DMS153 (cell line): ENCODE measurements at regions not wholly inside any gene's neighbourhood (a gene's known extent, or its start where the extent isn't known, plus 50 kb on each side); places are given as distances from the start of the nearest gene placed in this dataset.

Experiments used
- DNase-seq: peaks from one replicate; lab custom pipeline; 2025; lab: John Stamatoyannopoulos, UW

DNA sequence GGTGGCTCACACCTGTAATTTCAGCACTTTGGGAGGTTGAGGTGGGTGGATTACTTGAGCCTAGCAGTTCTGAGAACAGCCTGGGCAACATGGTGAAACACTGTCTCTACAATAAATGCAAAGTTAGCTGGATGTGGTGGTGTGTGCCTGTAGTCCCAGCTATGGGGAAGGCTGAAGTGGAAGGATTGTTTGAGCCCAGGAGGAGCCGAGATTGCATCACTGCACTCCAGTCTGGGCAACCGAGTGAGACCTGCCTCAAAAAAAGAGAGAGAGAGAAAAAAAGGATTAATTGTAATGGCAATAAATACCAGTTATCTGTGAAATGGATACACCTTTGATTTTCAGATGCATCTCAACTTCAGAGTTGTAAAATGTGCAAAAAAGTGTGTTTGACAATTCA is 58.8 kb downstream of the SPRY1 start:
- DNase-seq: no peak

GRCh38 chr4:123462007-123462406 is 65.4 kb downstream of the SPRY1 start:
- DNase-seq: no peak

GRCh38 chr4:123463869-123464268 is 67.3 kb downstream of the SPRY1 start:
- no peak for DNase-seq

DNA sequence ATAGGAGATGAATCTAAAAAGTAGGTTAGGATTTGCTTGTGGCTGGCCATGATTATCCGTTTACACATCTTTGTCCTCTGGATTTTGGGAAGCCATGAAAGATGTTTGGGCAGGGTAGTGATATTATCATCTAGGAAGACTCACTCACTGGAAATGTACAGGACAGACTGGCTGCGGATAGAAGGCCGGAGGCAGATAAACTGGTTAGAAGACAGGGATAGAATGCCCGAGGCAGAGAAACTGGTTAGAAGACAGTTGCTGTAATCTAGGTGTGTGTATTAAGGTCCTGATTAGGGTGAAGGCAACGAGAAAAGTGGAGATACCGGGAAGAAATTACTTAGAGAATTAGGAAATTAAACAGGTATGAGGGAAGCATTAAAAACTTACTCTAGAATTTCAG is 68.8 kb downstream of the SPRY1 start:
- DNase-seq: no peak

- no peak for DNase-seq
Measured at GRCh38 chr4:123466080-123466785, 69.6 kb downstream of the SPRY1 start.

GRCh38 chr4:123468479-123469031 is 72.0 kb downstream of the SPRY1 start:
- DNase-seq: no peak

- no peak for DNase-seq
Measured at GRCh38 chr4:123469245-123469644, 72.7 kb downstream of the SPRY1 start.

DNA sequence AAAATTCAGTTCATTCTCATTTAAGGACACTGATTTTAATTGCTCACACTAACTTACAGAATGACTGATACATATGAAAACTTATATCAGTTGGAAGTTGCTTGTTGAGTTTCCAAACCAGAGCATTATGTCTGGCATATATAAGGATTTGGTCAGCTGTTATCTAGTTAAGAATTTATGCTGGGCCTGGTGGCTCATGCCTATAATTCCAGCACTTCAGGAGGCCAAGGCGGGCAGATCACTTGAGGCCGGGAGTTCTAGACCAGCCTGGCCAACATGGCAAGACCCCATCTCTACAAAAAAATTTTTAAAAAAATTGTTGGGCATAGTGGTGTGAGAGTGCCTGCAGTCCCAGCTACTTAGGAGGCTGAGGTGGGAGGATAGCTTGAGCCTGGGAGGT is 73.1 kb downstream of the SPRY1 start:
- no peak for DNase-seq

- no peak for DNase-seq
Measured at GRCh38 chr4:123470640-123471039, 74.0 kb downstream of the SPRY1 start.

- DNase-seq: no peak
Measured at GRCh38 chr4:123471655-123472369, 75.2 kb downstream of the SPRY1 start.

DNA sequence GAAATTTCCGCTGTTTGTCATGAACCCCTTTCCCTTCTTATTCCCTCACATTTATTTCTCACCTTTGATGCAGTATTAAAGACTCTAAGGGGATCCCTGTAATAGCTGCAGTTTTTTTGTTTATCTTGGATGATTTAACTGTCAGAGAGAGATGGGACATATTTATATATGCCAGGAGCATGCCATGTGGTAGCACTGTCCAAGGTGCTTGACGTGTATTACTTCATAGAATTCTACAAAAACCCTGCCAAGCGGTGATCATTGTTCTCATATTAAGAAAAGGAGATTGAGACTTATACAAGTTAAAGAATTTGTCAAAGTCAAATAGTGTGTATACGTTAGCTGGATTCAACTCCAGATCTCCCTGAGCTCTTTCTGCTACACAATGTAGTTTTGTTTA is 78.2 kb downstream of the SPRY1 start:
- DNase-seq: no peak

- DNase-seq: no peak
Measured at GRCh38 chr4:123476089-123476488, 79.5 kb downstream of the SPRY1 start.

GRCh38 chr4:123477711-123478209 is 81.2 kb downstream of the SPRY1 start:
- no peak for DNase-seq

DNA sequence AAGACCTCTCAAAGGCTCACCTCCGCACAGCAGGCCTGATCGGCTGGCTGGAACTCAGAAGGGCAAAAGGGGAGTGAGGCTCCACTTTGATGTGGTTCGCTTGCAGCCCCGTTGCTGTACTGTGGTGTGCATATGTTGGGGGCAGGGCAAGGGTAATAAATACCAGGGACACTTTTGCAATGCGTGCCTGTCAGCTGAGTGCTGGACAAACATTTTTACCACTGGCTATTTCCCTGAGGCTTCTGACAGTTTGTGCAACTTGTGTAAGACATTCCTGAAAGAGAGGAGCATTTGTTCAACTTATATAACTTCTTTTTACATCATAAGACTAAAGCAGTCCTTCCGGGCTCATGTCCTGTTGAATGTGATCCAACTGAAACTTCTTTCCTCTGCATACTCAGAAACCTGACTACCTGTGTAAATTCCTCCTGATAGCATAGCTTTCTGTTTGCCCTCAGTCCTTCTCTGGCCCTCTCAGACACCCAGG is 82.3 kb downstream of the SPRY1 start:
- DNase-seq: no peak

DNA sequence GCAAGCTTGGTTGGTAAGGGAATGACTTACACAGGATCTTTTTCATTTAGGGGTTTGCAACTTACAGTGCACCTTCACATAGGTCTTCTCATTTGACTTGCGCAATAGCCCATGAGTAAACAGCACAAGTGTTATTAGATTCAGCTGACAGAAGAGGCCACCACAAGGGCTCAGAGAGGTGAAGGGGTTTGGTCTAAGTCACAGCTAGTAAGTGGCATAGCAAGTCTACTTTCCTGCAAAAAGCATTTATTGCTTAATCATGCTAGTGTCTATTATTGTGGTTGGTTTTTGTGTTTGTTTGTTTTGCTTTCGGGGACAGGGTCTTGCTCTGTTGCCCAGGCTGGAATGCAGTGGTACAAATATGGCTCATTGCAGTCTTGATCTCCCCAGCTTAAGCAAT is 83.3 kb downstream of the SPRY1 start:
- DNase-seq: peak; percentile 19

DNA sequence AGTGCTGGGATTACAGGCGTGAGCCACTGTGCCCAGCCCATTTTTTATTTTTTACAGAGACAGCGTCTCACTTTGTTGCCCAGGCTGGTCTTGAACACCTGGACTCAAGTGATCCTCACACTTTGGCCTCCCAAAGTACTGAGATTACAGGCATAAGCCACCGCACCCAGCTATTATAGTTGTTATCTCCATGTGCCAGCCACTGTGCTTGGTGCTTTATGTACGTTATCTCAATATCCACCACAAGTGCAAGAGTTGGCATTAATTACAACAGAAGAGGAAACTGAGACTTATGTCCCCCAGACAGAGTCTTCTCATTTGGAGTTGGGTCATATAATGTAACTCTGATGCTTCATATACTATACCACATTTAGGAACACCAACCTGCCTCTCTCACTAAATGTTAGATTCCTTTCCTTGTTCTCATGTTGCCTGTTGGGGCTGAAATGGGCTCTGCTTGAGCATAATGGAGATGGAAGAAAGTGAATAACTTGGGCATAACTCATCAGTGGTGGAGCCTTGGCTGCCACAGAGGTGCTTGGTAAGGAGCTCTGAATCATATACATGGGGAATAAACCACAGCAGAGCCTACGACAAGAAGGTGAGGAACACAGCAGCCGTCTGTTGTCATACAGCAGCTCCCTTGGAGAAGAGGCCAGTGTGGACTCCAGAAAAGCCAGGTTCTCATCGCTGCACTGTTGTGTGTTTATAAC is 84.3 kb downstream of the SPRY1 start:
- no peak for DNase-seq

GRCh38 chr4:123481717-123482116 is 85.1 kb downstream of the SPRY1 start:
- no peak for DNase-seq

DNA sequence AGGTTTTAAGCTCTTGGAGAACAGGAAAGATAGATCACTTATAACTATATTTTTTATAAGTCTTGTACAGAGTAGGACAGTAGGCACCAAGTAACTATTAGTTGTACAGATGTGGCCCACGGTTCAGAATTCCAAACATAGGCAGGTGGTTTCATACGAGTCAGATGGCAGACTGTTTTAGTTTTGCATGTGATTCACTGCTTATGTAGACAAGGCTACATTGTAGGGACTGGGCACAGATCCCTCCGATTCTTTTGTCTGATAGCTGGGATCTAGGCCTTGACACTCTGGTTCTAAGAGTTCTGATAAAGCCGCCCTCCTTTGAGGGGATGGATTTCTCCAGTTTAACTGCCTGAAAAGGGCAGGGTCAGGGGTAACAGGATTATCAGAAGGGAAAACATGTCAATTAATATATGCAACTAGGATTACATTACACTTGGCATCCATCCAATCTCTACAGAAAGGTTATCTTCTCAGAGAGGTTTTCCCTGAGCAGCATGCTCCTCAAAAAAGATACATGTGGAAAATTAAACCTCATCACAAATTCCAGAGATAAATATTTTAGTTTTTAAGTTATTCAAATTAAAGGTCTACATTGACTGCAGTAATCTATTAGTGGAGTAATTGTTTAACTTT is 87.8 kb downstream of the SPRY1 start:
- DNase-seq: no peak

DNA sequence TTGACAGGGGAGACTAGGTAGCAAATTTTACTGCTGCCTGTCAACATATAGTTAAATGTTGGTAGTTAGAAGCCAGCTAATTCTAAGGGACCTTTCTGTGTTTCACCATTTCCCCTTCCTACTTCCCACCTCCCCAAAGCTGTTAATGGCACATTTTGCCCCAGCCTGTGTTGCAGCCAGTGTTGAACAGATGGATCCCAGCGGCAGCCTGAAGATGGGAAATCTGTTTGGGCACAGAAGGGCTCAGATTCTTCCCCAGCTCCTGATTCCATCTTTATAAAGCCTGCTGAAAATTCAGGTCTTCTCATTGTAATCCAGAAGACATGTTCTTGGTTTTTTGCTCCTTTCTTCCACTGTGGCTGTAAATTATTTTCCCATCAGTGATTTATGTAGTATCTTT is 89.0 kb downstream of the SPRY1 start:
- no peak for DNase-seq

DNA sequence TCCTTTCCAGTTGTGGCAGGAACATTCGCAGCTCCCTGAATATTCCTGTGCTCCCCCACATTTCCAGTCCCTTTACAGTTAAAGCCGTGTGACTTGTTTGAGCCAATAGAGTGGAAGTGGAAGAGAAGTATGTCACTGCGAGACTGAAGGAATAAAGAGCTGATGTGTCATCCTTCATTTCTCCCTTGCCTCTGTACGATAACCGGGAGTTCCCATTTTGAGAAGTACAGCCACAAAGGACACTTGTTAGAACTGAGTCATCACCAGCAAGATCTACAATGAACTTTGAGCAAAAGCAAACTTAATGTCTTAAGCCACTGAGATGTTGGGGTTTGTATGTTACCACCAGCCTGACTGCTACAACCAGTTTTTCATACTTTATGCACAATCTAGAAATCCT is 92.3 kb downstream of the SPRY1 start:
- DNase-seq: no peak

DNA sequence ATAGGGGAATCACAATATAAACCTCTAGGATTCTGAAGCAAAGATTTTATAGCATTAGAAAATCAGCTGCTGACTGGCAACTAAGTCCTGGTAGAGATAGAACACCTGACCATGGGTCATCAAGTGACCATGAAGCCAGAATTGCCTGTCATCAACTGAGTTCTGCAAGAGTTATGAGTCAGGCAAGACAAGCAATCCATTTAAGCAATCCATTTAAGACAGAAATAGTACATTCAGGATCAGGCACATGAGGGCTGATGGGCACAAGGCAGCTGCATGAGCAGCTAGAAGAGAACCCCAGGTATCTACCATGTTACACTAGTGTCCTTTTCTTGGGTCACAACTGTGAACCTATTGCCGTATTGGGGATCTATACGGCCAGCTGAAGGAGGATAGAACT is 98.9 kb downstream of the SPRY1 start:
- DNase-seq: no peak

GRCh38 chr4:123496421-123496820 is 99.8 kb downstream of the SPRY1 start:
- DNase-seq: no peak
